Upper lobe of left lung (tissue), 4 donors: ENCODE measurements at regions not wholly inside any gene's neighbourhood (a gene's known extent, or its start where the extent isn't known, plus 50 kb on each side); places are given as distances from the start of the nearest gene placed in this dataset.

Experiments used
- CTCF ChIP-seq, 6 experiments: fragments of 450-650 bp in 4 of 6; fragments of 200-600 bp in 2 of 6; sonication (generic) in 2 of 6; IDR thresholded peaks; one replicate each; pipeline ENCODE4 v1.5.1; 2016 to 2019; ENCODE audit warnings: antibody characterized with exemption in 6 of 6
- EP300 ChIP-seq, 4 donors: sonication (generic); formaldehyde crosslinking; IDR thresholded peaks; one replicate each; pipeline ENCODE4 v1.5.1; 2017; ENCODE audit warnings: antibody characterized with exemption in 4 of 4, control low read depth in 2 of 4
- POLR2AphosphoS5 ChIP-seq, 2 donors: sonication (generic); formaldehyde crosslinking; IDR thresholded peaks; one replicate each; pipeline ENCODE4 v1.5.1; 2017; ENCODE audit warnings: antibody characterized with exemption in 2 of 2

- TF ChIP-seq POLR2AphosphoS5 (IDR thresholded peaks at IDR 0.05), result no peak
- TF ChIP-seq CTCF (IDR thresholded peaks at IDR 0.05), result no peak
- TF ChIP-seq EP300 (IDR thresholded peaks at IDR 0.05), result no peak
Observed at GRCh38 chr5:139743804-139744203, 51.8 kb upstream of the PSD2 start.
